ENCODE measurements at regions not wholly inside any gene's neighbourhood (a gene's known extent, or its start where the extent isn't known, plus 50 kb on each side); places are given as distances from the start of the nearest gene placed in this dataset.

GRCh38 chr2:226601881-226602662 is 197.5 kb downstream of the IRS1 start:
- Histone ChIP-seq H3K4me3 (replicated peaks; ENCODE audit: insufficient read depth, low read length) (no peak overlapping the region), H3K27me3 (ENCODE audit: insufficient read depth, poor library complexity, severe bottlenecking) (no peaks in the 10 kb centered on the region), H3K27ac (replicated peaks) (no peak overlapping the region)
- TF ChIP-seq GABPA (IDR thresholded peaks at IDR 0.05; ENCODE audit: low read depth) (no peak), POLR2AphosphoS5 (IDR thresholded peaks at IDR 0.05; ENCODE audit: low read depth) (no peak), REST (IDR thresholded peaks at IDR 0.05; ENCODE audit: insufficient replicate concordance, low read depth) (no peak), SPI1 (IDR thresholded peaks at IDR 0.05; ENCODE audit: borderline replicate concordance, low read depth) (no peak), CTCF (IDR thresholded peaks at IDR 0.05; ENCODE audit: insufficient read depth, low read length) (no peak)
- no peak for DNase-seq (ENCODE audit: low read depth in 1 of 2, low spot score in 1 of 2)

GRCh38 chr2:226600802-226601201 is 198.8 kb downstream of the IRS1 start:
- no peak overlapping the region for H3K27ac ChIP-seq (replicated peaks)
- no peak for DNase-seq (ENCODE audit: low read depth in 1 of 2, low spot score in 1 of 2)
- no peak for TF ChIP-seq REST (IDR thresholded peaks at IDR 0.05; ENCODE audit: insufficient replicate concordance, low read depth)
- H3K4me3 ChIP-seq (replicated peaks; ENCODE audit: insufficient read depth, low read length), result no peak overlapping the region
- H3K27me3 ChIP-seq (ENCODE audit: insufficient read depth, poor library complexity, severe bottlenecking), result no peaks in the 10 kb centered on the region

- Histone ChIP-seq H3K27ac (replicated peaks) (no peak overlapping the region), H3K27me3 (ENCODE audit: insufficient read depth, poor library complexity, severe bottlenecking) (no peaks in the 10 kb centered on the region), H3K4me3 (replicated peaks; ENCODE audit: insufficient read depth, low read length) (no peak overlapping the region)
- no peak for TF ChIP-seq CTCF (IDR thresholded peaks at IDR 0.05; ENCODE audit: insufficient read depth, low read length)
- TF ChIP-seq POLR2AphosphoS5 (IDR thresholded peaks at IDR 0.05; ENCODE audit: low read depth), result no peak
- no peak for TF ChIP-seq GABPA (IDR thresholded peaks at IDR 0.05; ENCODE audit: low read depth)
- TF ChIP-seq SPI1 (IDR thresholded peaks at IDR 0.05; ENCODE audit: borderline replicate concordance, low read depth), result no peak
- TF ChIP-seq REST (IDR thresholded peaks at IDR 0.05; ENCODE audit: insufficient replicate concordance, low read depth), result no peak
- no peak for DNase-seq (ENCODE audit: low read depth in 1 of 2, low spot score in 1 of 2)
Measured at GRCh38 chr2:226600184-226600583, 199.4 kb downstream of the IRS1 start.
